Activated CD4-positive, alpha-beta T cell treated with anti-CD3 and anti-CD28 coated beads for 36 hours (primary cell): ENCODE measurements at regions not wholly inside any gene's neighbourhood (a gene's known extent, or its start where the extent isn't known, plus 50 kb on each side); places are given as distances from the start of the nearest gene placed in this dataset.
"Not testable (repeated sequence)": the region's sequence is repeated elsewhere in the genome, so short reads cannot be mapped to it uniquely, and the experiment has no call there.

ENCODE experiments used
- ATAC-seq: fragments of 200-7000 bp; cut with Tn5 transposase; one replicate; pipeline ENCODE4 v1.10.0; 2021; ENCODE audit warnings: mild to moderate bottlenecking, moderate library complexity
- CTCF ChIA-PET: fragments of 350-600 bp; sonication (Branson Sonifier 250); formaldehyde crosslinking; loops from one replicate; lab custom pipeline; 2021; ENCODE audit warnings: antibody characterized with exemption; lab: Charles Lee
- POLR2A ChIA-PET: fragments of 350-600 bp; sonication (Branson Sonifier 250); formaldehyde crosslinking; loops from one replicate; lab custom pipeline; 2021; ENCODE audit warnings: antibody characterized with exemption, inconsistent platforms; lab: Charles Lee
- DNase-seq: peaks from one replicate; pipeline ENCODE4 v3.0.0-alpha.2; 2020
- H3K27ac Mint-ChIP-seq: one replicate; pipeline ENCODE4 v1.8.0; 2021; ENCODE audit warnings: mixed read lengths
- H3K27me3 Mint-ChIP-seq: one replicate; pipeline ENCODE4 v1.8.0; 2021; ENCODE audit warnings: mixed read lengths
- H3K36me3 Mint-ChIP-seq: one replicate; pipeline ENCODE4 v1.8.0; 2021; ENCODE audit warnings: low read depth, mixed read lengths
- H3K4me1 Mint-ChIP-seq: one replicate; pipeline ENCODE4 v1.8.0; 2021; ENCODE audit warnings: mixed read lengths
- H3K4me3 Mint-ChIP-seq: one replicate; pipeline ENCODE4 v1.8.0; 2021; ENCODE audit warnings: mild to moderate bottlenecking, moderate library complexity, mixed read lengths
- H3K9me3 Mint-ChIP-seq: one replicate; pipeline ENCODE4 v1.8.0; 2021; ENCODE audit warnings: low read depth, mixed read lengths
- intact Hi-C, 2 experiments: fragments of 100-400 bp; cut with DNase I in 1 of 2; cut with micrococcal nuclease in 1 of 2; formaldehyde crosslinking; loops; one replicate each; pipeline versions ENCODE4 v1.14.2 to v1.15.1; 2022 to 2024; cut with DNase I, micrococcal nuclease

GRCh38 chr13:53101883-53102282 lies 73.3 kb downstream of the OLFM4 start:
- no peak overlapping the region for H3K4me3 Mint-ChIP-seq
- POLR2A ChIA-PET = no interaction called here
- H3K4me1 Mint-ChIP-seq = no peaks in the 10 kb centered on the region
- H3K9me3 Mint-ChIP-seq = peaks cover 5% of the 10 kb centered on the region
- no peak overlapping the region for H3K27ac Mint-ChIP-seq
- intact Hi-C loops = no loop called here
- DNase-seq (no peak), ATAC-seq (no peak)
- peaks cover 5% of the 10 kb centered on the region for H3K27me3 Mint-ChIP-seq
- CTCF ChIA-PET = no interaction called here
- H3K36me3 Mint-ChIP-seq = no peaks in the 10 kb centered on the region

DNA sequence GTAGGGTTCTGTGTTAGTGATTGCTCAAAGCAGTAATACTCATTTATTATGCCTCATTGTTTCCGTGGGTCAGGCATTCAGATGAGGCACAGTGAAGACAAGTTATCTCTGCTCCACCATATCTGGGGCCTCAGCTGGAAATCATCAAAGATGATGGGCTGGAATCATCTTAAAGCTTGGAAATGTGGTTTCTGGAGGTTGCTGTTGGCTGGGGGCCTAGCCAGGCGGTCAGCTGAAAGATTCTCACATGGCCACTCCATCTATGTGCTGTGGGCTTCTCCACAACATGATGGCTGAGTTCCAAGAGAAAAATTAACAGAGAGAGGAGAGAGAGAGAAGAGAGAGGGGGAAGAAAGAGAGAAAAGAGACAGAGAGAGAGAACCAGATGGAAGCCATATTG lies 75.5 kb downstream of the OLFM4 start:
- CTCF ChIA-PET = no interaction called here
- peaks cover 5% of the 10 kb centered on the region for H3K27me3 Mint-ChIP-seq

DNA sequence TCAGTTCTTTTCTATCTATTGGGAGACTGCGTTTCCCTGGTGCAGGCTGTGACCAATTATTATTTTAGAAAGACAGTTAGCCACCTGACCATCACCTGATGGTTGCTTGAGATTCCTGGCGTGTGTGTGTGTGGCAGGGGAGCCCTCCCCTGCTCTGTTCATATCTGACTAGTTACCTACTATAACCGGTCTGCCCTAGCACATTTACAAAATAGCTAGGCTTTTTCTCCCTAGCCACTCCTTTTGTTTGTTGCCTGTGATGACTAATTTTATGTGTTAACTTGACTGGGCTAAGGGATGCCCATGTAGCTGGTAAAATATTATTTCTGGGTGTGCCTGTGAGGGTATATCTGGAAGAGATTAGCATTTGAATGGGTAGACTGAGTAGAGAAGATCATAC lies 76.9 kb downstream of the OLFM4 start:
- H3K27me3 Mint-ChIP-seq = no peaks in the 10 kb centered on the region
- no peaks in the 10 kb centered on the region for H3K9me3 Mint-ChIP-seq
- DNase-seq (no peak), ATAC-seq (no peak)
- intact Hi-C loops = no loop called here
- H3K36me3 Mint-ChIP-seq = no peaks in the 10 kb centered on the region
- no peak overlapping the region for H3K27ac Mint-ChIP-seq
- no peak overlapping the region for H3K4me3 Mint-ChIP-seq
- CTCF ChIA-PET = no interaction called here
- POLR2A ChIA-PET = no interaction called here
- H3K4me1 Mint-ChIP-seq = no peaks in the 10 kb centered on the region

More for the DNA sequence above, 75.5 kb downstream of the OLFM4 start:
- Mint-ChIP-seq H3K36me3 (no peaks in the 10 kb centered on the region), H3K4me1 (no peaks in the 10 kb centered on the region), H3K27ac (no peak overlapping the region), H3K4me3 (no peak overlapping the region), H3K9me3 (no peaks in the 10 kb centered on the region)
- ATAC-seq (no peak), DNase-seq (no peak)
- POLR2A ChIA-PET = no interaction called here
- intact Hi-C loops = no loop called here

- intact Hi-C loops = no loop called here
- ChIA-PET CTCF (no interaction called here), POLR2A (no interaction called here)
- no peak overlapping the region for H3K4me3 Mint-ChIP-seq
- H3K4me1 Mint-ChIP-seq = no peaks in the 10 kb centered on the region
- no peaks in the 10 kb centered on the region for H3K27me3 Mint-ChIP-seq
- DNase-seq (no peak), ATAC-seq (no peak)
- no peak overlapping the region for H3K27ac Mint-ChIP-seq
- H3K9me3 Mint-ChIP-seq = no peaks in the 10 kb centered on the region
- no peaks in the 10 kb centered on the region for H3K36me3 Mint-ChIP-seq
Observed at GRCh38 chr13:53105890-53106289, 77.3 kb downstream of the OLFM4 start.

GRCh38 chr13:53110181-53110580 lies 81.6 kb downstream of the OLFM4 start:
- Mint-ChIP-seq H3K4me1 (no peaks in the 10 kb centered on the region), H3K36me3 (no peaks in the 10 kb centered on the region), H3K4me3 (no peak overlapping the region), H3K27me3 (no peaks in the 10 kb centered on the region), H3K27ac (no peak overlapping the region), H3K9me3 (no peaks in the 10 kb centered on the region)
- DNase-seq (no peak), ATAC-seq (no peak)
- intact Hi-C loops = no loop called here
- ChIA-PET CTCF (no interaction called here), POLR2A (no interaction called here)

GRCh38 chr13:53110614-53111013 lies 82.0 kb downstream of the OLFM4 start:
- CTCF ChIA-PET = no interaction called here
- Mint-ChIP-seq H3K4me3 (no peak overlapping the region), H3K27ac (no peak overlapping the region), H3K9me3 (no peaks in the 10 kb centered on the region), H3K27me3 (no peaks in the 10 kb centered on the region), H3K36me3 (no peaks in the 10 kb centered on the region), H3K4me1 (no peaks in the 10 kb centered on the region)
- POLR2A ChIA-PET = no interaction called here
- intact Hi-C loops = no loop called here
- ATAC-seq = no peak
- DNase-seq = no peak

GRCh38 chr13:53112522-53112921 lies 83.9 kb downstream of the OLFM4 start:
- intact Hi-C loops = no loop called here
- Mint-ChIP-seq H3K4me3 (no peak overlapping the region), H3K36me3 (no peaks in the 10 kb centered on the region), H3K4me1 (no peaks in the 10 kb centered on the region), H3K9me3 (peaks cover 2% of the 10 kb centered on the region), H3K27me3 (no peaks in the 10 kb centered on the region), H3K27ac (no peak overlapping the region)
- CTCF ChIA-PET = no interaction called here
- POLR2A ChIA-PET = no interaction called here
- no peak for ATAC-seq
- DNase-seq = no peak

DNA sequence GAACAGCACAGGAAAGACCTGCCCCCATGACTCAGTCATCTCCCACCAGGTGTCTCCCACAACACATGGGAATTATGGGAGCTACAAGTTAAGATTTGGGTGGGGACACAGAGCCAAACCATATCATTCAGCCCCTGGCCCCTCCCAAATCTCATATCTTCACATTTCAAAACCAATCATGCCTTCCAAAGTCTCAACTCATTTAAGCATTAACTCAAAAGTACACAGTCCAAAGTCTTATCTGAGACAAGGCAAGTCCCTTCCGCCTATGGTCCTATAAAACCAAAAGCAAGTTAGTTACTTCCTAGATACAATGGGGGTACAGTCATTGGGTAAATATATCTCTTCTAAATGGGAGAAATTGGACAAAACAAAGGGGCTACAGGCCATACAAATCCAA lies 88.4 kb downstream of the OLFM4 start:
- not testable (repeated sequence) for ATAC-seq

GRCh38 chr13:53121131-53121773 lies 92.6 kb downstream of the OLFM4 start:
- Mint-ChIP-seq H3K27ac (no peak overlapping the region), H3K36me3 (no peaks in the 10 kb centered on the region), H3K9me3 (peaks cover 5% of the 10 kb centered on the region), H3K4me3 (no peak overlapping the region), H3K4me1 (no peaks in the 10 kb centered on the region), H3K27me3 (peaks cover 4% of the 10 kb centered on the region)
- intact Hi-C loops = no loop called here
- POLR2A ChIA-PET = no interaction called here
- CTCF ChIA-PET = no interaction called here
- ATAC-seq (no peak), DNase-seq (no peak)

More for the DNA sequence above, 88.4 kb downstream of the OLFM4 start:
- H3K4me3 Mint-ChIP-seq, POLR2A ChIA-PET, DNase-seq, H3K27ac Mint-ChIP-seq, H3K4me1 Mint-ChIP-seq, intact Hi-C loops, H3K36me3 Mint-ChIP-seq, CTCF ChIA-PET, H3K27me3 Mint-ChIP-seq, H3K9me3 Mint-ChIP-seq: not testable (repeated sequence)

DNA sequence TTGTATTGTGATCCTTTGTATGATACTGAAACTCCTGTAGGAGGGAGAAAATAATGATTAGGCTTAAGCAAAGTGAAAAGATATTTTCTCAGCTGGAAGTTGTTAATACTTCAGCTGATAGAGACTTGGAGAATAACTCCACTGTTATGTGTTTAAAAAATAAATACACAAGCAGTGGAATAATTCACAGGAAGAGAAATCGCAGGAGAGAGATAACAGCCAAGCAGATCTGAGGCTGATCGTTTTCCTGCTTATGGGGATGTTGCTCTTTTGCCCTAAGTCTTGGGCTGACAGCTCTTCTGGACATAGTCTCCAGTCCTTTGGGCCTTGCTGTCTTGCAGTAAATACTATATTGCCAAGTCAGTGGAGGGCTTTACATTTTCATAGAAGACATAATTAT lies 93.3 kb downstream of the OLFM4 start:
- H3K27me3 Mint-ChIP-seq = peaks cover 4% of the 10 kb centered on the region
- intact Hi-C loops = no loop called here
- no peaks in the 10 kb centered on the region for H3K4me1 Mint-ChIP-seq
- H3K4me3 Mint-ChIP-seq = no peak overlapping the region
- peaks cover 3% of the 10 kb centered on the region for H3K9me3 Mint-ChIP-seq
- no peaks in the 10 kb centered on the region for H3K36me3 Mint-ChIP-seq
- no peak for DNase-seq
- ATAC-seq = no peak
- no peak overlapping the region for H3K27ac Mint-ChIP-seq
- POLR2A ChIA-PET = no interaction called here
- CTCF ChIA-PET = no interaction called here

DNA sequence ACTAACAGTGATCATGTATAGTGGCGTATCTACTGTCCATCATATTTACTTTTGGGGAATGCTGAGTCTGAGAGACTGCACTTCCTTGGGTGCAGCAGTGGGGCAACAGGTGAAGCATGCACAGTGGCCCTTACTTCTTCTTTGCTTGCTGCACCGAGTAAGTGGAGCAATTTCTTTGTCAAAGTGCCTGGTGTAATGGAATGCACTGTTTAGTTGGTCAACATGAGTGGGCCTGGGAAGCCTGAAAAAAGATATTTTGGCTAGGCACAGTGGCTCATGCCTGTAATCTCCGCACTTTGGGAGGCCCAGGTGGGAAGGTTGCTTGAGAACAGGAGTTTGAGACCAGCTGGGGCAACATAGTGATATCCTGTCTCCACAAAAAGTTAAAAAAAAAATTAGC lies 94.9 kb downstream of the OLFM4 start:
- Mint-ChIP-seq H3K9me3 (peaks cover under 1% of the 10 kb centered on the region), H3K4me3 (no peak overlapping the region), H3K4me1 (no peaks in the 10 kb centered on the region), H3K36me3 (no peaks in the 10 kb centered on the region), H3K27me3 (peaks cover 6% of the 10 kb centered on the region), H3K27ac (no peak overlapping the region)
- POLR2A ChIA-PET = no interaction called here
- ATAC-seq = no peak
- DNase-seq = no peak
- intact Hi-C loops = no loop called here
- CTCF ChIA-PET = no interaction called here

GRCh38 chr13:53124623-53125022 lies 96.0 kb downstream of the OLFM4 start:
- Mint-ChIP-seq H3K27ac (no peak overlapping the region), H3K27me3 (peaks cover 5% of the 10 kb centered on the region), H3K36me3 (no peaks in the 10 kb centered on the region), H3K4me3 (no peak overlapping the region), H3K4me1 (no peaks in the 10 kb centered on the region), H3K9me3 (no peaks in the 10 kb centered on the region)
- intact Hi-C loops = no loop called here
- ATAC-seq (no peak), DNase-seq (no peak)
- CTCF ChIA-PET = no interaction called here
- POLR2A ChIA-PET = no interaction called here
